GM12891 (cell line): ENCODE measurements at regions not wholly inside any gene's neighbourhood (a gene's known extent, or its start where the extent isn't known, plus 50 kb on each side); places are given as distances from the start of the nearest gene placed in this dataset.

Experiments used
- DNase-seq: peaks from one replicate; pipeline ENCODE4 v3.0.0; 2011; ENCODE audit warnings: low spot score; ENCODE audit not compliant: insufficient read length
- FAIRE-seq: peaks from 2 replicates; lab custom pipeline; 2011; peaks lifted over from hg19 to GRCh38; lab: Jason Lieb, UNC
- POU2F2 ChIP-seq: IDR thresholded peaks from 2 replicates; pipeline ENCODE4 v1.6.1; 2011; ENCODE audit warnings: low read depth, mild to moderate bottlenecking, control low read depth, low read length, moderate library complexity
- SPI1 ChIP-seq: IDR thresholded peaks from 2 replicates; pipeline ENCODE4 v1.6.1; 2011; ENCODE audit warnings: low read depth, low read length, control low read depth
- TAF1 ChIP-seq: IDR thresholded peaks from 2 replicates; pipeline ENCODE4 v1.6.1; 2011; ENCODE audit warnings: low read depth, low read length, control low read depth

DNA sequence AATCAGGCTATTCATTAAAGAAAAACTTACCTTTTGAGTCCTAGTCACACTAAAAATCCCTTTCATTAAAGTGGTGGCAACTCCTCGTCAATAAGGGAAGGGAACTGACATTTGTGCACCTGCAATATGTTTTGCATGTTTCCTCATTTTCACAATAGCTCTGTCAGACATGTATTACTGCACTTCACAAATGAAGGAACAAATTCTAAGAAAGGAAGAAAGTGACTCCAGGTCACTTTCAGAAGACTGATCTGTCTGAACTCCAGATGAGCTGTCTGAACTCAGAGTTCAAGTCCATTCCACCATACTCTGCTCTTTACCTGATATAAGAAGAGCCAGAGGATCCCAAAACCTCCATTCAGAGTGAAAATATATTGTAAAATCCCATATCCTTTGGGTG lies 50.3 kb upstream of the GSAP start:
- DNase-seq (no peak), FAIRE-seq (peak; percentile 45)
- TF ChIP-seq TAF1 (no peak), SPI1 (peak; percentile 22; the same call in 1 of the 2 replicates), POU2F2 (no peak)
